Right atrium auricular region (tissue), 2 donors: ENCODE measurements at regions not wholly inside any gene's neighbourhood (a gene's known extent, or its start where the extent isn't known, plus 50 kb on each side); places are given as distances from the start of the nearest gene placed in this dataset.

Source experiments
- DNase-seq: peaks from one replicate; pipeline ENCODE4 v3.0.0-alpha.2; 2019; ENCODE audit warnings: low spot score
- H3K27ac ChIP-seq, 2 donors: fragments of 200-600 bp; sonication (generic); 1 replicate in 1 of 2; 2 replicates in 1 of 2; pipeline ENCODE4 v1.5.1; 2016 to 2019
- H3K27me3 ChIP-seq, 2 donors: fragments of 200-600 bp; sonication (generic); one replicate each; pipeline versions ENCODE4 v1.5.1 to v1.6.0; 2017 to 2019
- H3K36me3 ChIP-seq: fragments of 200-600 bp; sonication (generic); one replicate; pipeline ENCODE4 v1.5.1; 2016
- H3K4me1 ChIP-seq, 2 donors: fragments of 200-600 bp; sonication (generic); one replicate each; pipeline versions ENCODE4 v1.5.1 to v1.6.0; 2017 to 2019
- H3K4me3 ChIP-seq, 2 donors: fragments of 200-600 bp; sonication (generic); 1 replicate in 1 of 2; 2 replicates in 1 of 2; pipeline ENCODE4 v1.5.1; 2017 to 2019; ENCODE audit warnings: mild to moderate bottlenecking in 1 of 2, moderate library complexity in 1 of 2
- H3K9me3 ChIP-seq, 2 donors: fragments of 200-600 bp; sonication (generic); one replicate each; pipeline ENCODE4 v1.5.1; 2019
- CTCF ChIP-seq, 2 donors: fragments of 200-600 bp; sonication (generic); IDR thresholded peaks; one replicate each; pipeline ENCODE4 v1.5.1; 2019; ENCODE audit warnings: antibody characterized with exemption in 2 of 2

DNA sequence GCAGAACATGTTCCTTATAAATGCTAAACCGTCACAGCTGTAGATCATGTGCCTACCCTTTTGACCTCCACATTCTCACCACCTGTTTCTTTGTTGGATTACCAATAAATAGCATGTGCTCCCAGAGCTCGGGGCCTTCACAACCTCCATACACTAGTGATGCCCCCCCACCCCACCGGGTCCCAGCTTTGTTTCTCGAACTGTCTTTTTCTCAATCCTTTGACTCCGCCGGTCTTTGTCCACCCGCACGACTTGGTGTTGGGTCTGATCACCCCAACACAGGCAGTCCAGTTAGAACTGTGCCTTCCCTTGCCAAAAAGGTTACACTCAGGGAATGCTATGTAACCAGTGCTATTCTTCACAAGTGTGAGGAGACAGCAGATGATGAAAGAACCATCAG lies 485.9 kb upstream of the C9orf72 start:
- DNase-seq: no peak
- no peaks in the 10 kb centered on the region for H3K36me3 ChIP-seq
- H3K4me1 ChIP-seq: no peaks in the 10 kb centered on the region
- no peak for TF ChIP-seq CTCF (IDR thresholded peaks at IDR 0.05)
- H3K27ac ChIP-seq: no peak overlapping the region
- H3K27me3 ChIP-seq: no peaks in the 10 kb centered on the region
- H3K4me3 ChIP-seq: no peak overlapping the region
- peaks cover 0 to 9% of the 10 kb centered on the region in 2 donors for H3K9me3 ChIP-seq

DNA sequence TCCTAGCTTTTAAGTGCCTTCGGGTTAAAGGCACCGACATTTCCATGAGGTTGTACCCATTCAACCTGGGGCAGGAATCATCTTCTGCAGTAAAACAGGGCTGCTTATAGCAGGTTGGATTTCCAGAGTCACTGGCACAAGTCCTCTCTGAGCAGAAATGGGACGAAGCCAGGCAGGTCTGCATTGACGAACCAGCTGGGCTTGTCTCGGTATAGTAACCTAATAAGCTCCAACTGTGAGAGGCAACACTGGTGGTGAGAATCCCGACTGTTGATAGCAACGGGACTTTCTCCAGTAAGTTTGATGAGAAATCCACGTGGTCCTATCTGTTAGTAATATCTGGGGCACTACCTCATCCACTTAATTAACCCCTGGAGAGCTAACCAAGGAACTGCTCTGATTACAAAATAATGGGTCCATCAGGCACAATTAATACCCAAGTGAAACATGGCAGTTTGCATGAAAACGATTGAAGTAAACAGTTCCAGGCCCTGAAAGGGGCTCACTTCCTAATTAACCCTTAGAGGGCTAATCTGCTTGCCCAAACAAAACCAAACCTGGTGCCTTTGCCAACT lies 491.0 kb upstream of the C9orf72 start:
- Histone ChIP-seq H3K9me3 (no peaks in the 10 kb centered on the region), H3K4me3 (no peak overlapping the region), H3K4me1 (no peaks in the 10 kb centered on the region), H3K27ac (no peak overlapping the region), H3K27me3 (no peaks in the 10 kb centered on the region), H3K36me3 (no peaks in the 10 kb centered on the region)
- no peak for TF ChIP-seq CTCF (IDR thresholded peaks at IDR 0.05)
- DNase-seq: no peak

DNA sequence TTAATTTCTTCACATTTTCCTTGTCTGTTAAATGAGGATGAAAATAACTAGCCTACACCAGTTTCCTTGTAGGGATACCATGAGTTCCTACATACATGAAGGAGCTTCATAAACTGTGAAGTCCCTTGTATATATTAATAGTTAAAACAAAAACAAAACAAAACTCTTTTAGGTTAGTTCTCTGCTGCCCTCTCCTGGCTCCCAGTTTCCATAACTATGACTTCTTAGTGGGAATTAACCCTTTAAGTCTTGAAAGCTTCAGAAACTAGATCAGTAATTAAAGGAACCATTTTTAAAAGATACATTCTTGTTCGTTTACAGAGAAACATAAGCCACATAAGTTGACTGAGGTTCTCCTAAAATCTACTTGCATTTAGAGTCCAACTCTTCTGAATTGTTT lies 500.0 kb upstream of the C9orf72 start:
- Histone ChIP-seq H3K4me3 (no peak overlapping the region), H3K9me3 (no peaks in the 10 kb centered on the region), H3K4me1 (no peaks in the 10 kb centered on the region), H3K36me3 (no peaks in the 10 kb centered on the region), H3K27ac (no peak overlapping the region), H3K27me3 (no peaks in the 10 kb centered on the region)
- TF ChIP-seq CTCF (IDR thresholded peaks at IDR 0.05): peak in 1 of 2 donors; percentile 60
- DNase-seq: no peak

DNA sequence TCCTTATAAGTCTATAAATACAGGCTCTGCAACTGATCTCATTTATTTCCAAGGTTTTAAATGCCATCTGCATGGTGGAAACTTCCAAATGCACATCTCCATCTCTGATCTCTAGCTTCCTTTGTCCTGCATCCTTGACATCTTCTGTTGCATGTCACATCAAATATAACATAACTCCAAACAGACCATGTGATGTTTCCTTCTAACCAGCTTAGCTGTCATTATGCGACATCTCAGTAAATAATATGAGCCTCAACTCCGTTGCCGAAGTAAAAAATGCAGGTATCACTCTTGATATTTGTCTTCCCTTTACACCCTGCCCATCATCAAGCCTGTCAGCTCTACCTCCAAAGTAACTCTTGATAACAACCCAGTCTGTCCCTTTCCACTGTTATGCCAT lies 506.4 kb upstream of the C9orf72 start:
- Histone ChIP-seq H3K27ac (no peak overlapping the region), H3K4me1 (no peaks in the 10 kb centered on the region), H3K4me3 (no peak overlapping the region), H3K9me3 (no peaks in the 10 kb centered on the region), H3K36me3 (no peaks in the 10 kb centered on the region), H3K27me3 (no peaks in the 10 kb centered on the region)
- TF ChIP-seq CTCF (IDR thresholded peaks at IDR 0.05): no peak
- DNase-seq: no peak

DNA sequence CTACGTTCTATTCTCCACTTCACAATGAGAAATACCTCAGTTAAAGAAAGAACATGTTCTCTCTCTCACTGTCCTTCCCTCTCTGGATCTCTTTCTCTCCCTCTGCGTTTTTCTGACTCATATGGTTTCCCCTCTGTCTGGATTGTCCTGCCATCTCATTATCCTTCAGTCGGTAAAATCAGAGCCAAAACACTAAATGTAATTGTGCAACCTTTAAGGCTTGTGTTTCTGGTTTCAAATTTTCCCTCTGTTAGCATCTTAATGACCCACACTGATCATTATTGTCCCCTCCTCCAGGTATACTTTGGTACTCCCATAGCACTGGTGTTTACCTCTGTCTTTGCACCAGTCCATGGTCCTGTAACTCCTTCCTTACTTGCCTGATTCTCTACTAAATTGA lies 509.4 kb upstream of the C9orf72 start:
- Histone ChIP-seq H3K4me3 (no peak overlapping the region), H3K36me3 (no peaks in the 10 kb centered on the region), H3K27me3 (no peaks in the 10 kb centered on the region), H3K9me3 (no peaks in the 10 kb centered on the region), H3K4me1 (no peaks in the 10 kb centered on the region), H3K27ac (no peak overlapping the region)
- TF ChIP-seq CTCF (IDR thresholded peaks at IDR 0.05): no peak
- no peak for DNase-seq

DNA sequence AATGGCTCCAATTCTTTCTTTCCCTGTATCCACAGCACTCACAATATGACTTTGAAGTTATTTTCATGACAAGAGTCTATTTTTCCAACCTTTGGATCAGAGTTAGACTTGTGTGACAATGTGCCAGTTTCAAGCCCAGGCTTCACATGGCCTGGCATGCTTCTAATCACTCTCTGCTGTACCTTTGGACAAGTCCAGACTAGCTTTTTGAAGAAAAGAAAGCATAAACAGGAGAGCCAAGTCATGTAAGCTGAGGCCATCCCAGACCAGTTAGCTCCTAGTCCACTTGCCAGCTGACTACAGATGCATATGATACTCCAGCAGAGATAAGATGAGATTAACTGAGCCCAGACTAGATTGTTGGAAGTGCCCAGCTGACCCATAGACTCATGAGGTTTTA lies 513.6 kb upstream of the C9orf72 start:
- Histone ChIP-seq H3K4me1 (no peaks in the 10 kb centered on the region), H3K27me3 (no peaks in the 10 kb centered on the region), H3K4me3 (no peak overlapping the region), H3K9me3 (no peaks in the 10 kb centered on the region), H3K27ac (no peak overlapping the region), H3K36me3 (no peaks in the 10 kb centered on the region)
- no peak for DNase-seq
- TF ChIP-seq CTCF (IDR thresholded peaks at IDR 0.05): no peak
